ENCODE measurements at regions not wholly inside any gene's neighbourhood (a gene's known extent, or its start where the extent isn't known, plus 50 kb on each side); places are given as distances from the start of the nearest gene placed in this dataset.

- no peak for TF ChIP-seq CTCF (IDR thresholded peaks at IDR 0.05)
- no peak for TF ChIP-seq POLR2A (IDR thresholded peaks at IDR 0.05)
These were observed 107.6 kb upstream of the FAM3C start for GRCh38 chr7:121503730-121504129.
